GM23338 (cell line): ENCODE measurements at regions not wholly inside any gene's neighbourhood (a gene's known extent, or its start where the extent isn't known, plus 50 kb on each side); places are given as distances from the start of the nearest gene placed in this dataset.

Experiments used
- ATAC-seq: fragments of 200-7000 bp; cut with Tn5 transposase; 3 replicates; pipeline ENCODE4 v1.9.1; 2020
- DNase-seq: peaks from one replicate; pipeline ENCODE4 v3.0.0-alpha.2; 2015; ENCODE audit warnings: low spot score
- H2AFZ ChIP-seq: fragments of 200-600 bp; sonication (generic); 2 replicates; pipeline ENCODE4 v1.8.0; 2016; ENCODE audit warnings: antibody characterized with exemption, mild to moderate bottlenecking, moderate library complexity
- H3F3A ChIP-seq: fragments of 200-600 bp; sonication (generic); replicated peaks from 2 replicates; pipeline ENCODE4 v1.8.0; 2017; ENCODE audit warnings: antibody characterized with exemption, mixed run types, low read depth
- H3K27ac ChIP-seq: fragments of 200-600 bp; sonication (generic); 2 replicates; pipeline ENCODE4 v1.6.1; 2016; ENCODE audit warnings: low read depth
- H3K27me3 ChIP-seq: fragments of 200-600 bp; sonication (generic); 2 replicates; pipeline ENCODE4 v1.8.0; 2016; ENCODE audit warnings: mild to moderate bottlenecking, mixed run types, moderate library complexity; ENCODE audit not compliant: insufficient read depth
- H3K36me3 ChIP-seq: fragments of 200-600 bp; sonication (generic); 2 replicates; pipeline ENCODE4 v1.8.0; 2016; ENCODE audit warnings: mild to moderate bottlenecking; ENCODE audit not compliant: insufficient read depth
- H3K4me1 ChIP-seq: fragments of 200-600 bp; sonication (generic); 2 replicates; pipeline ENCODE4 v1.8.0; 2016; ENCODE audit warnings: mild to moderate bottlenecking, moderate library complexity; ENCODE audit not compliant: insufficient read depth
- H3K4me2 ChIP-seq: fragments of 200-600 bp; sonication (generic); 2 replicates; pipeline ENCODE4 v1.7.1; 2017; ENCODE audit warnings: mixed run types
- H3K4me3 ChIP-seq: fragments of 200-600 bp; sonication (generic); 2 replicates; pipeline ENCODE4 v1.6.1; 2016; ENCODE audit warnings: mixed run types
- H3K79me2 ChIP-seq: fragments of 200-600 bp; sonication (generic); replicated peaks from 2 replicates; pipeline ENCODE4 v1.8.0; 2017; ENCODE audit warnings: mild to moderate bottlenecking; ENCODE audit not compliant: insufficient read depth
- H3K9me2 ChIP-seq: fragments of 200-600 bp; sonication (generic); 2 replicates; pipeline ENCODE4 v1.8.0; 2017; ENCODE audit not compliant: insufficient read depth
- H4K20me1 ChIP-seq: fragments of 200-600 bp; sonication (generic); replicated peaks from 2 replicates; pipeline ENCODE4 v1.8.0; 2017; ENCODE audit warnings: mild to moderate bottlenecking; ENCODE audit not compliant: insufficient read depth
- H3K27ac Mint-ChIP-seq: 2 replicates; pipeline ENCODE4 v1.8.0; 2020; ENCODE audit warnings: inconsistent platforms, mild to moderate bottlenecking, moderate library complexity, mixed read lengths
- H3K27me3 Mint-ChIP-seq: 3 replicates; pipeline ENCODE4 v1.8.0; 2022; ENCODE audit warnings: low read depth, mild to moderate bottlenecking, moderate library complexity, mixed read lengths, inconsistent platforms; ENCODE audit not compliant: insufficient read depth, poor library complexity
- H3K36me3 Mint-ChIP-seq: 3 replicates; pipeline ENCODE4 v1.8.0; 2021; ENCODE audit warnings: low read depth, mild to moderate bottlenecking, inconsistent platforms, moderate library complexity, mixed read lengths
- H3K4me1 Mint-ChIP-seq: 3 replicates; pipeline ENCODE4 v1.8.0; 2020; ENCODE audit warnings: mild to moderate bottlenecking, inconsistent platforms, mixed read lengths
- H3K4me3 Mint-ChIP-seq: 3 replicates; pipeline ENCODE4 v1.8.0; 2021; ENCODE audit warnings: moderate library complexity, mild to moderate bottlenecking, inconsistent platforms, mixed read lengths
- H3K9me3 Mint-ChIP-seq: 3 replicates; pipeline ENCODE4 v1.8.0; 2020; ENCODE audit warnings: moderate library complexity, mild to moderate bottlenecking, inconsistent platforms, mixed read lengths
- NANOG ChIP-seq: IDR thresholded peaks from 2 replicates; pipeline ENCODE4 v1.6.1; 2016; ENCODE audit warnings: antibody characterized with exemption, borderline replicate concordance
- ZNF114 ChIP-seq: fragments of 250-450 bp; sonication (Bioruptor Pico); IDR thresholded peaks from 2 replicates; pipeline ENCODE4 v1.5.0; 2020; ENCODE audit warnings: mild to moderate bottlenecking, moderate library complexity
- TF ChIP-seq, protein P1 (sequence below): fragments of 250-450 bp; sonication (Bioruptor Pico); IDR thresholded peaks from 2 replicates; pipeline ENCODE4 v1.5.0; 2020; ENCODE audit warnings: mild to moderate bottlenecking, moderate library complexity
- TF ChIP-seq, protein P2 (sequence below): IDR thresholded peaks from one replicate; pipeline ENCODE4 v1.6.1; 2018; ENCODE audit warnings: antibody characterized with exemption; ENCODE audit not compliant: unreplicated experiment

- TF ChIP-seq, protein P1, sequence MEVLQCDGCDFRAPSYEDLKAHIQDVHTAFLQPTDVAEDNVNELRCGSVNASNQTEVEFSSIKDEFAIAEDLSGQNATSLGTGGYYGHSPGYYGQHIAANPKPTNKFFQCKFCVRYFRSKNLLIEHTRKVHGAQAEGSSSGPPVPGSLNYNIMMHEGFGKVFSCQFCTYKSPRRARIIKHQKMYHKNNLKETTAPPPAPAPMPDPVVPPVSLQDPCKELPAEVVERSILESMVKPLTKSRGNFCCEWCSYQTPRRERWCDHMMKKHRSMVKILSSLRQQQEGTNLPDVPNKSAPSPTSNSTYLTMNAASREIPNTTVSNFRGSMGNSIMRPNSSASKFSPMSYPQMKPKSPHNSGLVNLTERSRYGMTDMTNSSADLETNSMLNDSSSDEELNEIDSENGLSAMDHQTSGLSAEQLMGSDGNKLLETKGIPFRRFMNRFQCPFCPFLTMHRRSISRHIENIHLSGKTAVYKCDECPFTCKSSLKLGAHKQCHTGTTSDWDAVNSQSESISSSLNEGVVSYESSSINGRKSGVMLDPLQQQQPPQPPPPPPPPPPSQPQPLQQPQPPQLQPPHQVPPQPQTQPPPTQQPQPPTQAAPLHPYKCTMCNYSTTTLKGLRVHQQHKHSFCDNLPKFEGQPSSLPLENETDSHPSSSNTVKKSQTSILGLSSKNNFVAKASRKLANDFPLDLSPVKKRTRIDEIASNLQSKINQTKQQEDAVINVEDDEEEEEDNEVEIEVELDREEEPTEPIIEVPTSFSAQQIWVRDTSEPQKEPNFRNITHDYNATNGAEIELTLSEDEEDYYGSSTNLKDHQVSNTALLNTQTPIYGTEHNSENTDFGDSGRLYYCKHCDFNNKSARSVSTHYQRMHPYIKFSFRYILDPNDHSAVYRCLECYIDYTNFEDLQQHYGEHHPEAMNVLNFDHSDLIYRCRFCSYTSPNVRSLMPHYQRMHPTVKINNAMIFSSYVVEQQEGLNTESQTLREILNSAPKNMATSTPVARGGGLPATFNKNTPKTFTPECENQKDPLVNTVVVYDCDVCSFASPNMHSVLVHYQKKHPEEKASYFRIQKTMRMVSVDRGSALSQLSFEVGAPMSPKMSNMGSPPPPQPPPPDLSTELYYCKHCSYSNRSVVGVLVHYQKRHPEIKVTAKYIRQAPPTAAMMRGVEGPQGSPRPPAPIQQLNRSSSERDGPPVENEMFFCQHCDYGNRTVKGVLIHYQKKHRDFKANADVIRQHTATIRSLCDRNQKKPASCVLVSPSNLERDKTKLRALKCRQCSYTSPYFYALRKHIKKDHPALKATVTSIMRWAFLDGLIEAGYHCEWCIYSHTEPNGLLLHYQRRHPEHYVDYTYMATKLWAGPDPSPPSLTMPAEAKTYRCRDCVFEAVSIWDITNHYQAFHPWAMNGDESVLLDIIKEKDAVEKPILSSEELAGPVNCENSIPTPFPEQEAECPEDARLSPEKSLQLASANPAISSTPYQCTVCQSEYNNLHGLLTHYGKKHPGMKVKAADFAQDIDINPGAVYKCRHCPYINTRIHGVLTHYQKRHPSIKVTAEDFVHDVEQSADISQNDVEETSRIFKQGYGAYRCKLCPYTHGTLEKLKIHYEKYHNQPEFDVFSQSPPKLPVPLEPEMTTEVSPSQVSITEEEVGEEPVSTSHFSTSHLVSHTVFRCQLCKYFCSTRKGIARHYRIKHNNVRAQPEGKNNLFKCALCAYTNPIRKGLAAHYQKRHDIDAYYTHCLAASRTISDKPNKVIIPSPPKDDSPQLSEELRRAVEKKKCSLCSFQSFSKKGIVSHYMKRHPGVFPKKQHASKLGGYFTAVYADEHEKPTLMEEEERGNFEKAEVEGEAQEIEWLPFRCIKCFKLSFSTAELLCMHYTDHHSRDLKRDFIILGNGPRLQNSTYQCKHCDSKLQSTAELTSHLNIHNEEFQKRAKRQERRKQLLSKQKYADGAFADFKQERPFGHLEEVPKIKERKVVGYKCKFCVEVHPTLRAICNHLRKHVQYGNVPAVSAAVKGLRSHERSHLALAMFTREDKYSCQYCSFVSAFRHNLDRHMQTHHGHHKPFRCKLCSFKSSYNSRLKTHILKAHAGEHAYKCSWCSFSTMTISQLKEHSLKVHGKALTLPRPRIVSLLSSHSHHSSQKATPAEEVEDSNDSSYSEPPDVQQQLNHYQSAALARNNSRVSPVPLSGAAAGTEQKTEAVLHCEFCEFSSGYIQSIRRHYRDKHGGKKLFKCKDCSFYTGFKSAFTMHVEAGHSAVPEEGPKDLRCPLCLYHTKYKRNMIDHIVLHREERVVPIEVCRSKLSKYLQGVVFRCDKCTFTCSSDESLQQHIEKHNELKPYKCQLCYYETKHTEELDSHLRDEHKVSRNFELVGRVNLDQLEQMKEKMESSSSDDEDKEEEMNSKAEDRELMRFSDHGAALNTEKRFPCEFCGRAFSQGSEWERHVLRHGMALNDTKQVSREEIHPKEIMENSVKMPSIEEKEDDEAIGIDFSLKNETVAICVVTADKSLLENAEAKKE (CRISPR knock-in tag) = no peak
- no peak for TF ChIP-seq NANOG
- no peak for TF ChIP-seq ZNF114 (CRISPR knock-in tag)
- TF ChIP-seq, protein P2, sequence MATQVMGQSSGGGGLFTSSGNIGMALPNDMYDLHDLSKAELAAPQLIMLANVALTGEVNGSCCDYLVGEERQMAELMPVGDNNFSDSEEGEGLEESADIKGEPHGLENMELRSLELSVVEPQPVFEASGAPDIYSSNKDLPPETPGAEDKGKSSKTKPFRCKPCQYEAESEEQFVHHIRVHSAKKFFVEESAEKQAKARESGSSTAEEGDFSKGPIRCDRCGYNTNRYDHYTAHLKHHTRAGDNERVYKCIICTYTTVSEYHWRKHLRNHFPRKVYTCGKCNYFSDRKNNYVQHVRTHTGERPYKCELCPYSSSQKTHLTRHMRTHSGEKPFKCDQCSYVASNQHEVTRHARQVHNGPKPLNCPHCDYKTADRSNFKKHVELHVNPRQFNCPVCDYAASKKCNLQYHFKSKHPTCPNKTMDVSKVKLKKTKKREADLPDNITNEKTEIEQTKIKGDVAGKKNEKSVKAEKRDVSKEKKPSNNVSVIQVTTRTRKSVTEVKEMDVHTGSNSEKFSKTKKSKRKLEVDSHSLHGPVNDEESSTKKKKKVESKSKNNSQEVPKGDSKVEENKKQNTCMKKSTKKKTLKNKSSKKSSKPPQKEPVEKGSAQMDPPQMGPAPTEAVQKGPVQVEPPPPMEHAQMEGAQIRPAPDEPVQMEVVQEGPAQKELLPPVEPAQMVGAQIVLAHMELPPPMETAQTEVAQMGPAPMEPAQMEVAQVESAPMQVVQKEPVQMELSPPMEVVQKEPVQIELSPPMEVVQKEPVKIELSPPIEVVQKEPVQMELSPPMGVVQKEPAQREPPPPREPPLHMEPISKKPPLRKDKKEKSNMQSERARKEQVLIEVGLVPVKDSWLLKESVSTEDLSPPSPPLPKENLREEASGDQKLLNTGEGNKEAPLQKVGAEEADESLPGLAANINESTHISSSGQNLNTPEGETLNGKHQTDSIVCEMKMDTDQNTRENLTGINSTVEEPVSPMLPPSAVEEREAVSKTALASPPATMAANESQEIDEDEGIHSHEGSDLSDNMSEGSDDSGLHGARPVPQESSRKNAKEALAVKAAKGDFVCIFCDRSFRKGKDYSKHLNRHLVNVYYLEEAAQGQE = no peak
Measured at GRCh38 chr2:136389809-136390208, 271.9 kb upstream of the CXCR4 start (continued).

- no peaks in the 10 kb centered on the region for H3K79me2 ChIP-seq
- no peaks in the 10 kb centered on the region for H4K20me1 ChIP-seq
- DNase-seq = no peak
- Mint-ChIP-seq H3K27me3 (no peaks in the 10 kb centered on the region), H3K36me3 (no peaks in the 10 kb centered on the region), H3K4me1 (peaks cover 7% of the 10 kb centered on the region; the same call in 1 of the 3 replicates), H3K9me3 (no peaks in the 10 kb centered on the region; the same call in 2 of the 3 replicates), H3K27ac (no peak overlapping the region), H3K4me3 (no peak overlapping the region)
- H3K27ac ChIP-seq = no peak overlapping the region
- H2AFZ ChIP-seq = no peak overlapping the region
- H3K4me3 ChIP-seq = no peak overlapping the region
- H3F3A ChIP-seq = no peaks in the 10 kb centered on the region
- H3K4me1 ChIP-seq = no peaks in the 10 kb centered on the region
- H3K9me2 ChIP-seq = no peaks in the 10 kb centered on the region
- no peak for ATAC-seq
- H3K27me3 ChIP-seq = no peaks in the 10 kb centered on the region
- no peak overlapping the region for H3K4me2 ChIP-seq
- no peaks in the 10 kb centered on the region for H3K36me3 ChIP-seq
- TF ChIP-seq, protein P2 = no peak
- TF ChIP-seq ZNF114 (CRISPR knock-in tag) = no peak
Measured at GRCh38 chr2:136386046-136386445, 268.1 kb upstream of the CXCR4 start.
